Natural killer cell (primary cell): ENCODE measurements at regions not wholly inside any gene's neighbourhood (a gene's known extent, or its start where the extent isn't known, plus 50 kb on each side); places are given as distances from the start of the nearest gene placed in this dataset.

ENCODE experiments used
- ATAC-seq, 3 donors: fragments of 150-1000 bp in 2 of 3; fragments of 200-7000 bp in 1 of 3; cut with Tn5 transposase; 1 replicate in 1 of 3; 2 replicates in 2 of 3; pipeline ENCODE4 v1.10.0; 2021; ENCODE audit warnings: mild to moderate bottlenecking in 2 of 3, moderate library complexity in 2 of 3
- DNase-seq, 2 donors: peaks; one replicate each; pipeline versions ENCODE4 v3.0.0 to v3.0.0-alpha.2; 2013 to 2021; ENCODE audit warnings: mixed read lengths in 1 of 2
- H3K27ac ChIP-seq: one replicate; pipeline ENCODE4 v1.5.1; 2013; ENCODE audit warnings: mild to moderate bottlenecking, low read length
- H3K27me3 ChIP-seq: one replicate; pipeline ENCODE4 v1.6.1; 2013; ENCODE audit warnings: low read length; ENCODE audit not compliant: control insufficient read depth, insufficient read depth
- H3K36me3 ChIP-seq: one replicate; pipeline ENCODE4 v1.6.1; 2013; ENCODE audit warnings: low read length; ENCODE audit not compliant: control insufficient read depth, insufficient read depth
- H3K4me1 ChIP-seq: one replicate; pipeline ENCODE4 v1.6.1; 2013; ENCODE audit warnings: low read length; ENCODE audit not compliant: control insufficient read depth, insufficient read depth
- H3K4me3 ChIP-seq: one replicate; pipeline ENCODE4 v1.5.1; 2013; ENCODE audit warnings: low read length
- H3K9me3 ChIP-seq: one replicate; pipeline ENCODE4 v1.6.1; 2013; ENCODE audit warnings: low read length; ENCODE audit not compliant: control insufficient read depth, insufficient read depth
- H3K27ac Mint-ChIP-seq, 2 donors: one replicate each; pipeline ENCODE4 v1.8.0; 2022; ENCODE audit warnings: mild to moderate bottlenecking in 2 of 2, mixed read lengths in 2 of 2, moderate library complexity in 1 of 2
- H3K27me3 Mint-ChIP-seq, 2 donors: one replicate each; pipeline ENCODE4 v1.8.0; 2022; ENCODE audit warnings: low read depth in 2 of 2, mixed read lengths in 2 of 2
- H3K36me3 Mint-ChIP-seq: one replicate; pipeline ENCODE4 v1.8.0; 2022; ENCODE audit warnings: mixed read lengths
- H3K4me1 Mint-ChIP-seq, 2 donors: one replicate each; pipeline ENCODE4 v1.8.0; 2022; ENCODE audit warnings: mixed read lengths in 2 of 2
- H3K4me3 Mint-ChIP-seq: one replicate; pipeline ENCODE4 v1.8.0; 2022; ENCODE audit warnings: mild to moderate bottlenecking, moderate library complexity, mixed read lengths
- H3K9me3 Mint-ChIP-seq, 2 donors: one replicate each; pipeline ENCODE4 v1.8.0; 2022; ENCODE audit warnings: mixed read lengths in 2 of 2
- CTCF ChIP-seq: fragments of 200-600 bp; IDR thresholded peaks from one replicate; pipeline ENCODE4 v1.8.0; 2022; ENCODE audit warnings: antibody characterized with exemption
- WGBS: methylation state at CpG from one replicate; pipeline ENCODE4 v1.1.7; 2013; ENCODE audit warnings: missing lambda C conversion rate; ENCODE audit not compliant: insufficient coverage; 5-methylcytosine and 5-hydroxymethylcytosine counted together
- intact Hi-C: fragments of 100-400 bp; cut with micrococcal nuclease; formaldehyde crosslinking; loops from one replicate; pipeline ENCODE4 v1.14.2; 2022

GRCh38 chr2:43158259-43158880, 68.0 kb downstream of the ZFP36L2 start:
- intact Hi-C loops = loop anchor here (1.0 to 2.0 kb wide), 3 partner anchors 21 to 68 kb away; partner anchors contain the start of gene ZFP36L2
- no peak for TF ChIP-seq CTCF
- Mint-ChIP-seq H3K27ac (peak overlapping the region; percentile 95 to 97), H3K4me1 (peaks cover 27 to 55% of the 10 kb centered on the region in 2 donors), H3K27me3 (no peaks in the 10 kb centered on the region), H3K36me3 (no peaks in the 10 kb centered on the region), H3K4me3 (peak overlapping the region; percentile 64), H3K9me3 (no peaks in the 10 kb centered on the region)
- DNase-seq (peak; percentile 39 to 80), ATAC-seq (peak; percentile 33 to 53 (median 41))
- no peaks in the 10 kb centered on the region for H3K9me3 ChIP-seq
- H3K27me3 ChIP-seq = no peaks in the 10 kb centered on the region
- no peak overlapping the region for H3K4me3 ChIP-seq
- H3K27ac ChIP-seq = peak overlapping the region; percentile 97
- peaks cover 76% of the 10 kb centered on the region for H3K4me1 ChIP-seq
- WGBS = 26% methylated on average over 10 of the region's 11 CpGs
- H3K36me3 ChIP-seq = no peaks in the 10 kb centered on the region

GRCh38 chr2:43157506-43158246, 68.7 kb downstream of the ZFP36L2 start:
- H3K27ac Mint-ChIP-seq = peak overlapping the region; percentile 95 to 97
- peak overlapping the region; percentile 97 for H3K27ac ChIP-seq
- no peak for ATAC-seq
- WGBS = 90% methylated on average over 14 of the region's 14 CpGs
- H3K9me3 ChIP-seq = no peaks in the 10 kb centered on the region
- no peak overlapping the region for H3K4me3 ChIP-seq
- no peaks in the 10 kb centered on the region for H3K9me3 Mint-ChIP-seq
- DNase-seq = no peak
- H3K4me1 Mint-ChIP-seq = peaks cover 27 to 59% of the 10 kb centered on the region in 2 donors
- no peak for TF ChIP-seq CTCF
- intact Hi-C loops = loop anchor here (1.0 to 2.0 kb wide), 3 partner anchors 20 to 69 kb away; partner anchors contain the start of gene ZFP36L2
- no peaks in the 10 kb centered on the region for H3K36me3 ChIP-seq
- no peaks in the 10 kb centered on the region for H3K27me3 ChIP-seq
- no peaks in the 10 kb centered on the region for H3K36me3 Mint-ChIP-seq
- peaks cover 76% of the 10 kb centered on the region for H3K4me1 ChIP-seq
- H3K4me3 Mint-ChIP-seq = no peak overlapping the region
- no peaks in the 10 kb centered on the region for H3K27me3 Mint-ChIP-seq

GRCh38 chr2:43155851-43156411, 70.5 kb downstream of the ZFP36L2 start:
- H3K4me3 ChIP-seq = no peak overlapping the region
- Mint-ChIP-seq H3K9me3 (no peaks in the 10 kb centered on the region), H3K4me3 (no peak overlapping the region), H3K36me3 (no peaks in the 10 kb centered on the region), H3K4me1 (peaks cover 20 to 56% of the 10 kb centered on the region in 2 donors), H3K27me3 (no peaks in the 10 kb centered on the region), H3K27ac (peak overlapping the region; percentile 56 to 65)
- no peaks in the 10 kb centered on the region for H3K9me3 ChIP-seq
- intact Hi-C loops = no loop called here
- 96% methylated on average over 13 of the region's 13 CpGs for WGBS
- H3K27ac ChIP-seq = no peak overlapping the region
- H3K4me1 ChIP-seq = peaks cover 59% of the 10 kb centered on the region
- no peak for TF ChIP-seq CTCF
- DNase-seq = no peak
- no peak for ATAC-seq
- no peaks in the 10 kb centered on the region for H3K36me3 ChIP-seq
- no peaks in the 10 kb centered on the region for H3K27me3 ChIP-seq
